HG02642 (cell line): ENCODE measurements at regions not wholly inside any gene's neighbourhood (a gene's known extent, or its start where the extent isn't known, plus 50 kb on each side); places are given as distances from the start of the nearest gene placed in this dataset.

Experiments
- ATAC-seq: cut with Tn5 transposase; IDR thresholded peaks from one replicate; pipeline ENCODE4 v1.9.1; 2021; ENCODE audit warnings: mild to moderate bottlenecking; ENCODE audit not compliant: unreplicated experiment, poor library complexity

GRCh38 chr18:25420077-25420825 lies 68.3 kb upstream of the ZNF521 start:
- no peak for ATAC-seq

- ATAC-seq: no peak
These were observed 64.4 kb upstream of the ZNF521 start for GRCh38 chr18:25416374-25416773.

- no peak for ATAC-seq
These were observed 58.0 kb upstream of the ZNF521 start for GRCh38 chr18:25409971-25410370.

GRCh38 chr18:25408293-25408692 lies 56.3 kb upstream of the ZNF521 start:
- ATAC-seq: no peak
